ENCODE measurements at regions not wholly inside any gene's neighbourhood (a gene's known extent, or its start where the extent isn't known, plus 50 kb on each side); places are given as distances from the start of the nearest gene placed in this dataset.

GRCh38 chr6:133748628-133749027, 140.3 kb upstream of the TCF21 start:
- no peak for DNase-seq (ENCODE audit: low read depth)
- POLR2A ChIA-PET, result no interaction called here
- CTCF ChIA-PET, result interaction anchor here (1.0 kb wide), 1 partner anchor 13 kb away, joined by 4 read pairs; no protein-coding TSS in a partner anchor

GRCh38 chr6:133749427-133749826, 139.5 kb upstream of the TCF21 start:
- DNase-seq (ENCODE audit: low read depth), result no peak
- Histone ChIP-seq H3K36me3 (ENCODE audit: control insufficient read depth, insufficient read depth, low read length) (no peaks in the 10 kb centered on the region), H3K27me3 (ENCODE audit: control insufficient read depth, insufficient read depth, low read length) (no peaks in the 10 kb centered on the region), H3K4me3 (ENCODE audit: low read depth, low read length) (no peak overlapping the region)
- TF ChIP-seq CTCF (IDR thresholded peaks at IDR 0.05; ENCODE audit: insufficient read depth, low read depth, low read length), result no peak
- POLR2A ChIA-PET, result no interaction called here
- CTCF ChIA-PET, result interaction anchor here (1.0 kb wide), 2 partner anchors 12 to 20 kb away, joined by 3 to 4 read pairs; no protein-coding TSS in a partner anchor

More at GRCh38 chr6:133748628-133749027, 140.3 kb upstream of the TCF21 start:
- Histone ChIP-seq H3K36me3 (ENCODE audit: control insufficient read depth, insufficient read depth, low read length) (no peaks in the 10 kb centered on the region), H3K4me3 (ENCODE audit: low read depth, low read length) (no peak overlapping the region), H3K27me3 (ENCODE audit: control insufficient read depth, insufficient read depth, low read length) (no peaks in the 10 kb centered on the region)
- TF ChIP-seq CTCF (IDR thresholded peaks at IDR 0.05; ENCODE audit: insufficient read depth, low read depth, low read length), result no peak

GRCh38 chr6:133752129-133752528, 136.8 kb upstream of the TCF21 start:
- ChIA-PET CTCF (no interaction called here), POLR2A (no interaction called here)
- H3K27me3 ChIP-seq (ENCODE audit: control insufficient read depth, insufficient read depth, low read length), result no peaks in the 10 kb centered on the region
- no peak overlapping the region for H3K4me3 ChIP-seq (ENCODE audit: low read depth, low read length)
- no peaks in the 10 kb centered on the region for H3K36me3 ChIP-seq (ENCODE audit: control insufficient read depth, insufficient read depth, low read length)
- no peak for TF ChIP-seq CTCF (IDR thresholded peaks at IDR 0.05; ENCODE audit: insufficient read depth, low read depth, low read length)
- no peak for DNase-seq (ENCODE audit: low read depth)

- H3K36me3 ChIP-seq (ENCODE audit: control insufficient read depth, insufficient read depth, low read length), result no peaks in the 10 kb centered on the region
Measured at GRCh38 chr6:133753756-133754155, 135.2 kb upstream of the TCF21 start.

GRCh38 chr6:133754298-133754697, 134.6 kb upstream of the TCF21 start:
- ChIA-PET POLR2A (no interaction called here), CTCF (no interaction called here)
- no peak for TF ChIP-seq CTCF (IDR thresholded peaks at IDR 0.05; ENCODE audit: insufficient read depth, low read depth, low read length)
- DNase-seq (ENCODE audit: low read depth), result no peak
- no peak overlapping the region for H3K4me3 ChIP-seq (ENCODE audit: low read depth, low read length)
- no peaks in the 10 kb centered on the region for H3K36me3 ChIP-seq (ENCODE audit: control insufficient read depth, insufficient read depth, low read length)
- no peaks in the 10 kb centered on the region for H3K27me3 ChIP-seq (ENCODE audit: control insufficient read depth, insufficient read depth, low read length)

More at GRCh38 chr6:133753756-133754155, 135.2 kb upstream of the TCF21 start:
- no peak for DNase-seq (ENCODE audit: low read depth)
- no peak for TF ChIP-seq CTCF (IDR thresholded peaks at IDR 0.05; ENCODE audit: insufficient read depth, low read depth, low read length)
- POLR2A ChIA-PET, result no interaction called here
- no peak overlapping the region for H3K4me3 ChIP-seq (ENCODE audit: low read depth, low read length)
- CTCF ChIA-PET, result no interaction called here
- no peaks in the 10 kb centered on the region for H3K27me3 ChIP-seq (ENCODE audit: control insufficient read depth, insufficient read depth, low read length)

Measured in BJ (cell line).